ENCODE measurements at regions not wholly inside any gene's neighbourhood (a gene's known extent, or its start where the extent isn't known, plus 50 kb on each side); places are given as distances from the start of the nearest gene placed in this dataset.

GRCh38 chr5:8675182-8675581 is 806.2 kb downstream of the MTRR start:
- TF ChIP-seq POLR2AphosphoS5 (IDR thresholded peaks at IDR 0.05; ENCODE audit: low read depth, low read length) = no peak
- TF ChIP-seq TAF1 (IDR thresholded peaks at IDR 0.05; ENCODE audit: borderline replicate concordance, low read depth, low read length) = no peak
